SH-SY5Y (cell line): ENCODE measurements at regions not wholly inside any gene's neighbourhood (a gene's known extent, or its start where the extent isn't known, plus 50 kb on each side); places are given as distances from the start of the nearest gene placed in this dataset.

Experiments used
- GATA2 ChIP-seq: IDR thresholded peaks from 2 replicates; pipeline ENCODE4 v1.6.1; 2011; ENCODE audit warnings: mild to moderate bottlenecking, low read depth, low read length
- GATA3 ChIP-seq: IDR thresholded peaks from 2 replicates; pipeline ENCODE4 v1.6.1; 2011; ENCODE audit warnings: low read depth, mild to moderate bottlenecking, low read length, moderate library complexity

- TF ChIP-seq GATA2 (no peak), GATA3 (no peak)
These were observed 110.5 kb downstream of the ZFP36L2 start for GRCh38 chr2:43115881-43116280.
